Stimulated activated CD4-positive, alpha-beta T cell treated with anti-CD3 and anti-CD28 coated beads, TNF-alpha, amount 100 ng/mL, for 24 hours (primary cell): ENCODE measurements at regions not wholly inside any gene's neighbourhood (a gene's known extent, or its start where the extent isn't known, plus 50 kb on each side); places are given as distances from the start of the nearest gene placed in this dataset.

ENCODE experiments used
- DNase-seq, 3 experiments: peaks; one replicate each; pipeline ENCODE4 v3.0.0-alpha.2; 2020; ENCODE audit warnings: low read depth in 3 of 3

DNA sequence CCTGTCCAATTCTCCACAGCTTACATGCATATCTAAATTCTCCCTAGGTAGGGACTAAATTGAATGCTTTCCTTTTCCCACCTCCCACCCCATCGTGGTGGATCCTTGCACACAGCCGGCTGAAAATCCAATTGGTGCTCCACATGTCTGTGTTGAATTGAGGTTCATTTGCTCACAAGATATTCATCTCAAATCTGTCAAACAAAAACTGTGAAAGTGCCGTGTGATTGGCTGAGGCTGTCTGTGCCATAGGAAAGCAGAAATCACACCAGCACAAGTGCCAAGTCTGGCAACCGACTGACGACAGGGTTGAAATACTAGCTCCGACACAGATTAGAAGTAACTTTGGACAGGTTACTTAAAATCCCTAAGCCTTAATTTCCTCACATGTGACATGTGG, 823.3 kb downstream of the TDRD15 start:
- no peak for DNase-seq

DNA sequence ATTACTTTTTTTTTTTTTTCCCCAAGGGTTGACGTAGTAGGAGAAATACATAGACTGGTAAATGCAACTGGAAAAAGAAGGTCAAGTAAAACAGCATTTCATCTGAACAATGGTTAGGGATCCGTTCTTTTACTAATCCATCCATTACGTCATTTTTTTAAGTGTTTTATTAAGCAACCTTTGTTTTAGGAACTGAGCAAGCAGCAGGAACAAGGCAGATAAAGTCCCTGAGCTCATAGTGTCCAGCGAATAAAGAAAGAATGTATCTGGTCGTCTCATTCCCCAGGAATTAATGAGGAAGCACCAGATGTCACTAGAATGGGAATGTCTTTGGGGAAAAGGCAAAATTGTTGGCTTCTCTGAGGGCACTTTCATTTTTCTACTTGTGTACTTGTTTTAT, 842.4 kb downstream of the TDRD15 start:
- DNase-seq, result no peak

- DNase-seq, result no peak
These were observed 847.2 kb downstream of the TDRD15 start for GRCh38 chr2:21970971-21971370.

- DNase-seq, result no peak
These were observed 848.8 kb downstream of the TDRD15 start for GRCh38 chr2:21972586-21972985.

DNA sequence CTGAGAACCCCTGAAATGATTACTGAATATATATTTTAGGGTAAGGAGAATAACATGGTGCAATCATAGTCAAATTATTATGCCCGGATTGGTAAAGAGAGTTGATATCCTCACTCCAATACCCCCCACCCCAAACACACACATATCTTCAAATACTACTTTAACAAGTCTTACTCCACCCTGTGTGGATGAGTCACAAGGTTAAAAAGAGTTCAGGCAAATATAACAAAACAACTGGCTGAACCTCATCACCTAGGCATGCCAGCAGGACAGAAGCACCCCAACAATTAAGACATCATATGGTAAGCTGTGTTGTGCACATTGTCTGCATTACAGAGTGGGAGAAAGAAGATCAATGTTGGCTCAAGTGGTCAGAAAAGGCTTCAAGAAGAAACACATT, 857.4 kb downstream of the TDRD15 start:
- DNase-seq, result no peak

- no peak for DNase-seq
These were observed 869.2 kb downstream of the TDRD15 start for GRCh38 chr2:21993002-21993401.

DNA sequence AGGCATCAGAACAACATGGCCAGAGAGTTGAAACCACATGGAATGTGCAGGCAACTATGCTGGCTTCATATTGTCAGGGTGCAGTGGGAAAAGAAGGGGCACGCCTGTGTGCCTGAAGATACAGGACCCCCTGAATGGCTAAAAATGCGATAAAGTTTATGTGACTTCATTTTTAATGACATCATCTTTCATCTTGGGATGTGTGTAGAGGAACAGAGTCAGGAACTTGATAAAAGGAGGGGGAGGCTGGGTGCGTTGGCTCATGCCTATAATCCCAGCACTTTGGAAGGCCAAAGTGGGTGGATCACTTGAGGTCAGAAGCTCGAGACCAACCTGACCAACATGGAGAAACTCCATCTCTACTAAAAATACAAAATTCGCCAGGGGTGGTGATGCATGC, 872.6 kb downstream of the TDRD15 start:
- DNase-seq, result no peak

DNA sequence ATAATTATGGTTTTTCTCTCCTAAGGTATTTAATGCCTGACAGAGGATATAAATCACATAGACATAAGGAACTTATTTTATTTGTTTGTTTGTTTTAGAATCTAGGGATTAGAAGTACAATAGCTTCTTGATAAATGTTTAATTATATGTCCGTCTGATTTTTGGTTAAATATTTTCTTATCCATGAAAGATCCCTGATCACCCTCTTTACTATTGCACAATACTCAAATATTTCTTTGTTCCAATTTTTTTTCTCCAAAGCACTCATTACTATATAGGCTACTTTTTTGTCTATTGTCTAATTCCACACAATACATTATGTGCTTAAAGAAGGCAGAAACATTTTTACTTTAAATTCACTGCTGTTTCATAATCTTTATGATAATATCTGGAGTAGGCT, 875.8 kb downstream of the TDRD15 start:
- DNase-seq, result no peak

- DNase-seq, result no peak
These were observed 878.3 kb downstream of the TDRD15 start for GRCh38 chr2:22002066-22002465.

DNA sequence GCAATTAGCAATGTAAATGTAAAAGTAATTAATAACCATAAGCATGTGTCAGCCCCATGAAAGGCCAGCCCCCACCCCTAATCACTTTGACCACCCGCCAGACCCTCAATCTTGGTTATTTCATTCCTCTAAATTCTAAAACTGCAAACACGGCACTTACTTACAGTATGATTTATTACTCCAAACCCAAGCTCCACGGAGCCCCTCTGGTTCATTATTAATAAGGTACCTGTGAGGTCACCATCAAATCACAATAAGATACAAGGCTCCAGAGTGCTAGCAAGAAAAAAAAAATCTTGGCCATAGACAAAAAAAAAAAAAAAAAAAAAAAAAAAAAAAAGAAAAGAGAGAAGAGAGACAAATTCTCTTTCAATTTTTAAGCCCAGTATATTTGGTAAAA, 879.5 kb downstream of the TDRD15 start:
- no peak for DNase-seq

GRCh38 chr2:22011048-22011447, 887.3 kb downstream of the TDRD15 start:
- DNase-seq, result no peak

- no peak for DNase-seq
These were observed 896.4 kb downstream of the TDRD15 start for GRCh38 chr2:22020091-22020742.

DNA sequence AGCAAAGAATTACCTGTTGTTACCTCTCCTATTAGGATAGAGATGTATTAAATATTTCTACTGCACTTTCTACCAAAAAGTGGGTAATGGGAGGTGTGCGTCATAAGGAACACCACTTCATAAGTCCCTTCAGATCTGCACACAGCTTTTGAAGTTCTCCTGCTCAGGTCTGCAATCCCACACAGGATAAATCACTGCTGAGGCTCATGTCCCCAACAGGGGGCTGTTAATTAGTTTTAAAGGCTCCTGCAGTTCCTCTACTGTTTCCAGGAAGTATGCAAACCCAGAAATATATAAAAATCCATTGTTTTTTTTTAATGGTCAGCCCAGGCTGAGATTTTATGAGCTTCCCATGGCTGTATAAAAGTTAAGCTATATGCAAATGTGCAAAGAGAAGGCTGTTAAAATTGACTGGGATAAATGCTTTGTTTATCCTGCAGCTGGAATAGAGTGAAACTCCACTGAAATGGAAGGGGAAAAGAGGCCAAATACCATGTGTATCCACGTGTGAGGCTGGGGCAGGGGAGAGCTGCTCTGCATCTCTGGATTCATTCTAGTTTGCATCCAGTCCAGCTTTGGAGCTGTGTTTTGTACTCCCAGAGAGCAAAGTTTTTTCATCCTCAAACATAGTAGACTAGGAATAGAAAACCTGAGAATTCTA, 903.7 kb downstream of the TDRD15 start:
- DNase-seq, result no peak

DNA sequence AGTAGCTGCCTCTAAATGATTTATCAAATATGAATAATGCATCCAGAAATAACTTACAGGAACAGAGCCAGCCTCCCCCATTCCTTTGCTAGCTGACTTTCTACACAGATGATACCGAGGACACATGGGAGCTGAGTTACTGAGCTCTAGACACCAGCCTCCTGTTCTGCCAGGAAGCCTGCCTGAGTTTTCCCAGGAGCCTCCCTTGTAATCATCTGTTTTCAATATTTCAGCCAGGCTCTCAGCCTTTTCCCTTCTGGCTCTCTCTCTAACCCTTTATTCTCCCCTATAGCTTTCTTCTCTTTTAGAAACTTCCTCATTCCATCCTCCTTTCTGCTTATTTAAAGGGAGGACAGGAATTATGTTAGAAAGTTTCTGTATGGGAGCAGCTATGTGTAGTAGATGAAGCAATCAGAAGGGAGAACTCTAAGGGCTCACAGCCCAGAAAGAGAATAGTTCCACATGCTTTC, 911.6 kb downstream of the TDRD15 start:
- no peak for DNase-seq

DNA sequence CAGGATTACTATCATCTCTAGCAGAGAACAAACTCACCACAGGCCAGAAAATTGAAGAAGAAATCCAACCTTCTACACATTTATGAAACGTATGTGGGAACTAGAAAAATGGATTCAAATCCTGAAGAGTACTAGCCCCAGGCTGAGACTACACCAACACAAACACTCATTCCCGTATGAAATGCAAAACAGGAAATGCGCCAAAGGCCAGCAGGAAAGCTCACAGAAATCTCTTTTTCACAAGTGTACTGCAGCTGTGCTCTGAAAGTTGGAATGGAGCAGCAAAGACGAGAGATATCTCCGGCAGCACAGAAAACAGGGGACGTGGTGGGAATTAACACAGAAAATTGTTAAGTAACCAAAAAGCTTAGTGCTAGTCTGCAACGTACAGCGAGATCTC, 913.5 kb downstream of the TDRD15 start:
- DNase-seq, result no peak

DNA sequence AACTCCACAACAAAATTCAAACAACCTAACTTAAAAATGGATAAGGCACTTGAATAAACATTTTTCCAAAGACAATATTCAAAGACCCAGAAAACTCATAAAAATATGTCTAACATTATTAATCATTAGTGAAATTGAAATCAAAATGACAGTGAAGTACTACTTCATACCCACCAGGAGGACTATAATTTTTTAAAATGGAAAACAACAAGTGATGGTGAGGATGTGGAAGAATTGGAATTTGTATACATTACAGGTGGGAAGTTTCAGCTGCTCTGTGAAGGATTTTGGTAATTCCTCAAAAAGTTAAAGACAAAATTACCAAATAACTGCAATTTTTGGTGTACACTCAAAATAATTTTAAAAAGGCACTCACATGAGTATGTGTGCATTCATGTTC, 920.0 kb downstream of the TDRD15 start:
- DNase-seq, result no peak

GRCh38 chr2:22055784-22056620, 932.2 kb downstream of the TDRD15 start:
- DNase-seq, result no peak

- no peak for DNase-seq
These were observed 932.9 kb downstream of the TDRD15 start for GRCh38 chr2:22056621-22057132.

DNA sequence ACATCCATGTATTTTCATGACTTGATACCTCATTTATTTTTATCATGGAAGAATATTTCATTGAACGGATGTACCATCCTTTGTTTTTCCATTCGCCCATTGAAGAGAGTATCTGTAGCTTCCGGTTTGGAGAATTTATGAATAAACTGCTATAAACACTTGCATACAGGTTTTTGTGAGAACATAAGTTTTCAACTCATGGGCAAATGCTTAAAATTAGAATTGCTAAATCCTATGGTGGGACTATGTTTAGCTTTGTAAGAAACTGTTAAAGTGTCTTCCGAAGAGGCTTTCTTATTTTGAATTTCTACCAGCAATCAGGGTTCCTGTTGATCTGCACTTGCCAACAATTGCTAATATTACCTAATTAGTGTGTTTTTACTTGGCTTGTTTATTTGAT, 938.9 kb downstream of the TDRD15 start:
- DNase-seq, result no peak

- DNase-seq, result no peak
These were observed 952.7 kb downstream of the TDRD15 start for GRCh38 chr2:22076454-22076853.

- DNase-seq, result no peak
These were observed 954.9 kb downstream of the TDRD15 start for GRCh38 chr2:22078701-22079100.

- no peak for DNase-seq
These were observed 955.8 kb downstream of the TDRD15 start for GRCh38 chr2:22079583-22079982.

- DNase-seq, result no peak
These were observed 963.0 kb downstream of the TDRD15 start for GRCh38 chr2:22086726-22087125.
